Effector memory CD4-positive, alpha-beta T cell (primary cell): ENCODE measurements at regions not wholly inside any gene's neighbourhood (a gene's known extent, or its start where the extent isn't known, plus 50 kb on each side); places are given as distances from the start of the nearest gene placed in this dataset.

Experiments
- DNase-seq, 3 donors: peaks; one replicate each; pipeline ENCODE4 v3.0.0-alpha.2; 2020
- H3K27ac ChIP-seq: 2 replicates; pipeline ENCODE4 v1.7.0; 2013; ENCODE audit warnings: mild to moderate bottlenecking, low read length, moderate library complexity; ENCODE audit not compliant: insufficient read depth, poor library complexity, severe bottlenecking
- H3K27me3 ChIP-seq: replicated peaks from 2 replicates; pipeline ENCODE4 v1.7.0; 2013; ENCODE audit warnings: mild to moderate bottlenecking, low read length; ENCODE audit not compliant: insufficient read depth, control insufficient read depth, poor library complexity, severe bottlenecking
- H3K36me3 ChIP-seq: 2 replicates; pipeline ENCODE4 v1.7.0; 2013; ENCODE audit warnings: mild to moderate bottlenecking, low read length, moderate library complexity; ENCODE audit not compliant: control insufficient read depth, insufficient read depth
- H3K4me1 ChIP-seq: 2 replicates; pipeline ENCODE4 v1.7.0; 2013; ENCODE audit warnings: low read length, mild to moderate bottlenecking; ENCODE audit not compliant: control insufficient read depth, insufficient read depth, poor library complexity, severe bottlenecking
- H3K4me3 ChIP-seq: 2 replicates; pipeline ENCODE4 v1.7.0; 2013; ENCODE audit warnings: low read length, low read depth, mild to moderate bottlenecking; ENCODE audit not compliant: insufficient read depth, poor library complexity, severe bottlenecking
- H3K9me3 ChIP-seq: 2 replicates; pipeline ENCODE4 v1.7.0; 2013; ENCODE audit warnings: mild to moderate bottlenecking, low read length, moderate library complexity; ENCODE audit not compliant: control insufficient read depth

DNA sequence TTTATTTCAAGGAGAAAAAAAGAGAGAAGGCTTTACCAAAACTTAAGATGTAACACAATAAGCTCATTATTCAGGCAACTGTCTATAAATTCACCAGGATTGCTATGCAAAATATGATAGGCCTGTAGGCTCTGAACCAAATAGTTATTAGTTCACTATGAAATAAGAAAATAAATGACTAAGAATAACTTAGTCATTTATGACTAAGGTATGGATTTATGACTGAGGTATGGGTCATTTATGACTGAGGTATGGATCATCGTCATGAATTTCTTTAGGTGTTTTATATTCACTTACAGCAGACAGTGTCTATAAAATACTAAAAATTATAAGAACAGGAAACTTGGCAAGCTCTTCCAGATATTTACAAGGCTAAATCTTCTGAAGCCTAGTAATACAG lies 52.1 kb upstream of the SNX9 start:
- no peaks in the 10 kb centered on the region for H3K36me3 ChIP-seq
- H3K27me3 ChIP-seq: no peaks in the 10 kb centered on the region
- no peak overlapping the region for H3K27ac ChIP-seq
- H3K4me1 ChIP-seq: peaks cover 4% of the 10 kb centered on the region
- no peak overlapping the region for H3K4me3 ChIP-seq
- H3K9me3 ChIP-seq: no peaks in the 10 kb centered on the region
- no peak for DNase-seq

DNA sequence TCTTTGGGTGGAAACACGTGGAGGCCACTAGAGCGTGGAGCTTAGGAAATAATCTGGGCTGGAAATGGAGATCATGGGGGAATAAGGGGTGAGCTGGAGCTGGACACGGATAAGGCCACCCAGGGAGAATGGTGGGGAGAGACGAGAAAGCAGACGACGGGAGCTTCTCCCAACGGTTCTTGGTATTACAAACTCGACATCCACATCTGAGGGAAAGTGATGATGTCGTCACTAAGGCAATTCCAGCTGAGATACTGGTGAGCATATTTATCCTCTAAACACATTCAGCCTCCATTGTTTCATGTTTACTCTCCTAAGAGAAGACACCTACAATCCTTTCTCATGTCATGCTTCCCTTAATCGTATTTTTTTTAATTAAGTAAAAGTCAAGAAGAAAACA lies 50.2 kb upstream of the SNX9 start:
- Histone ChIP-seq H3K27me3 (no peaks in the 10 kb centered on the region), H3K4me1 (peaks cover 4% of the 10 kb centered on the region), H3K36me3 (no peaks in the 10 kb centered on the region), H3K4me3 (no peak overlapping the region), H3K27ac (no peak overlapping the region), H3K9me3 (no peaks in the 10 kb centered on the region)
- no peak for DNase-seq
